Vagina (tissue), 2 donors: ENCODE measurements at regions not wholly inside any gene's neighbourhood (a gene's known extent, or its start where the extent isn't known, plus 50 kb on each side); places are given as distances from the start of the nearest gene placed in this dataset.

Experiments
- DNase-seq, 2 donors: peaks; one replicate each; pipeline ENCODE4 v3.0.0-alpha.2; 2017; ENCODE audit errors: extremely low spot score in 2 of 2
- H3K27ac ChIP-seq: fragments of 200-600 bp; sonication (generic); one replicate; pipeline ENCODE4 v1.5.1; 2019
- H3K27me3 ChIP-seq: fragments of 200-600 bp; sonication (generic); one replicate; pipeline ENCODE4 v1.5.1; 2019
- H3K36me3 ChIP-seq, 2 donors: fragments of 200-600 bp; sonication (generic); one replicate each; pipeline ENCODE4 v1.5.1; 2017 to 2019
- H3K4me1 ChIP-seq: fragments of 200-600 bp; sonication (generic); one replicate; pipeline ENCODE4 v1.5.1; 2019
- H3K4me3 ChIP-seq, 2 donors: fragments of 200-600 bp; sonication (generic); 1 replicate in 1 of 2; 2 replicates in 1 of 2; pipeline ENCODE4 v1.5.1; 2016 to 2019
- H3K9me3 ChIP-seq: fragments of 200-600 bp; sonication (generic); one replicate; pipeline ENCODE4 v1.5.1; 2019
- POLR2A ChIP-seq, 2 donors: fragments of 450-650 bp; IDR thresholded peaks; one replicate each; pipeline ENCODE4 v1.6.1; 2017; ENCODE audit warnings: antibody characterized with exemption in 2 of 2, mild to moderate bottlenecking in 2 of 2, moderate library complexity in 2 of 2
- POLR2AphosphoS5 ChIP-seq, 2 donors: sonication (generic); formaldehyde crosslinking; IDR thresholded peaks; one replicate each; pipeline ENCODE4 v1.9.0; 2017; ENCODE audit warnings: antibody characterized with exemption in 2 of 2, mild to moderate bottlenecking in 2 of 2, low read depth in 1 of 2; ENCODE audit not compliant: insufficient read depth in 1 of 2
- intact Hi-C: fragments of 100-400 bp; cut with DNase I; formaldehyde crosslinking; loops from one replicate; pipeline ENCODE4 v1.15.1; 2023
- TF ChIP-seq, protein P1 (sequence below), 3 experiments: fragments of 450-650 bp in 2 of 3; fragments of 200-600 bp in 1 of 3; sonication (generic) in 1 of 3; IDR thresholded peaks; one replicate each; pipeline ENCODE4 v1.5.1; 2017 to 2019; ENCODE audit warnings: antibody characterized with exemption in 3 of 3, mild to moderate bottlenecking in 2 of 3, moderate library complexity in 2 of 3

DNA sequence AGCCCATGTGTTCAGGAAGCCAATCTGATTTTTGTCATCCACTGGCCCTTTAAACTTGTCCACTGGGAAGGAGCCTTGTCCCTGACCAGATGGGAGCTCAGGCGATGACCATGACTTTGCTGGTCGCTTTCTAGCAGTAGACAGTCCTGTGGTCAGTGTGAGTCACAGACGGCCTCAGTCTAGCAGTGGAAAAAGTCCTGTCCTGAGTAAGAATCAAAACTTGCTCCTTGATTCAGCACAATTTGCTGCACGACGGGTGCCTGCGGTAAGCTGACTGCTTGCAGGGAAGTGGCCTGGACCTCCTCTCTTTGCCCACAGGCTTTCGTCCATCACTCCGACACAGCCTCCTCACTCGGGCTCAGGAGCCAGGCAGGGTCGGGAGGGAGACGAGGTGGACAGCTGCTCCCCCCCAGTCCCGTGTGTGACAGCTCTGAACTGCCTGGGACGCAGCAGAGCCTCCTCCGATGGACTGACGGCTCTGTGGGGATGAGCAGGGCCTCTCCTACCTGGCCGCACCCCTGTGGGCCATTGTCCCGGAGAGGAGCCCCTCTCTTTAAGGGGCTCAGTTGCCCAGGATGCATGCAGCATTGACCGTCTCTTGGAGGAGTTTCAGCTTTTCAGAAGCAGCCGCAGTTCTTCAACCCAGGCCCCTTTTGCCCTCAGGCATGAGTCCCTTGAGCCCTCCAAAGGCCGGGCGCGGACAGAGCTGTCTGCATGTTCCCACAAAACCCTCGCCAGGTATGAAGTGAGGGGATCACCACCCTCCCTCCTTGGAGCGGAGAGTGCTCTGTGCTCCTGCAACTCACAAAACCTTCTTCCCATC lies 209.2 kb downstream of the ANKRD60 start:
- peaks cover 37% of the 10 kb centered on the region for H3K4me1 ChIP-seq
- H3K4me3 ChIP-seq: no peak overlapping the region
- H3K27ac ChIP-seq: peak overlapping the region; percentile 63
- H3K36me3 ChIP-seq: no peaks in the 10 kb centered on the region
- intact Hi-C loops: no loop called here
- DNase-seq: no peak
- no peaks in the 10 kb centered on the region for H3K9me3 ChIP-seq
- no peaks in the 10 kb centered on the region for H3K27me3 ChIP-seq
- no peak for TF ChIP-seq POLR2A (IDR thresholded peaks at IDR 0.05)
- TF ChIP-seq, protein P1, sequence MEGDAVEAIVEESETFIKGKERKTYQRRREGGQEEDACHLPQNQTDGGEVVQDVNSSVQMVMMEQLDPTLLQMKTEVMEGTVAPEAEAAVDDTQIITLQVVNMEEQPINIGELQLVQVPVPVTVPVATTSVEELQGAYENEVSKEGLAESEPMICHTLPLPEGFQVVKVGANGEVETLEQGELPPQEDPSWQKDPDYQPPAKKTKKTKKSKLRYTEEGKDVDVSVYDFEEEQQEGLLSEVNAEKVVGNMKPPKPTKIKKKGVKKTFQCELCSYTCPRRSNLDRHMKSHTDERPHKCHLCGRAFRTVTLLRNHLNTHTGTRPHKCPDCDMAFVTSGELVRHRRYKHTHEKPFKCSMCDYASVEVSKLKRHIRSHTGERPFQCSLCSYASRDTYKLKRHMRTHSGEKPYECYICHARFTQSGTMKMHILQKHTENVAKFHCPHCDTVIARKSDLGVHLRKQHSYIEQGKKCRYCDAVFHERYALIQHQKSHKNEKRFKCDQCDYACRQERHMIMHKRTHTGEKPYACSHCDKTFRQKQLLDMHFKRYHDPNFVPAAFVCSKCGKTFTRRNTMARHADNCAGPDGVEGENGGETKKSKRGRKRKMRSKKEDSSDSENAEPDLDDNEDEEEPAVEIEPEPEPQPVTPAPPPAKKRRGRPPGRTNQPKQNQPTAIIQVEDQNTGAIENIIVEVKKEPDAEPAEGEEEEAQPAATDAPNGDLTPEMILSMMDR (IDR thresholded peaks at IDR 0.05): no peak
- no peak for TF ChIP-seq POLR2AphosphoS5 (IDR thresholded peaks at IDR 0.05; ENCODE audit: insufficient read depth in 1 of 2, low read depth in 1 of 2)

DNA sequence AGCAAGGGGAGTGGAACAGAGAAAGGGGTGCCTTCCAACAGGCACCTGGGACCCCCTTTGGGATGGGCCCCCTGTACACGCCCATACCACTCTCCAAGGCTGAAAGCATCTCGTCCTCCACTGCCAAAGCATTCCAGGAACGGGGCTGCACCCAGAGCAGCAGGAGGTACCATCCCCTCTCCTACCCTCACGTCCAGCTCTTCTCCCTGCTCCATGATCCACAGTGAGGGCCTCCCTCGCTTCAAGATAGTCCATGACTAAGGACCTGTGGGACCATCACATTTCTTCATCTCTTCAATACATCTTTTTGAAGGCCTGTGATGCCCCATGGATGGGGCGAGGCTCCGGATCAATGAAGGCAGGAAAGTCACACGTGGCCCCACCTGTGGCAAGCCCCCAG lies 209.9 kb downstream of the ANKRD60 start:
- no peak overlapping the region for H3K4me3 ChIP-seq
- no peaks in the 10 kb centered on the region for H3K27me3 ChIP-seq
- peak overlapping the region; percentile 63 for H3K27ac ChIP-seq
- no peak for DNase-seq
- no peaks in the 10 kb centered on the region for H3K36me3 ChIP-seq
- H3K4me1 ChIP-seq: peaks cover 38% of the 10 kb centered on the region
- intact Hi-C loops: no loop called here
- H3K9me3 ChIP-seq: no peaks in the 10 kb centered on the region
- TF ChIP-seq, protein P1 (IDR thresholded peaks at IDR 0.05): no peak
- TF ChIP-seq POLR2AphosphoS5 (IDR thresholded peaks at IDR 0.05; ENCODE audit: insufficient read depth in 1 of 2, low read depth in 1 of 2) (no peak), POLR2A (IDR thresholded peaks at IDR 0.05) (no peak)

DNA sequence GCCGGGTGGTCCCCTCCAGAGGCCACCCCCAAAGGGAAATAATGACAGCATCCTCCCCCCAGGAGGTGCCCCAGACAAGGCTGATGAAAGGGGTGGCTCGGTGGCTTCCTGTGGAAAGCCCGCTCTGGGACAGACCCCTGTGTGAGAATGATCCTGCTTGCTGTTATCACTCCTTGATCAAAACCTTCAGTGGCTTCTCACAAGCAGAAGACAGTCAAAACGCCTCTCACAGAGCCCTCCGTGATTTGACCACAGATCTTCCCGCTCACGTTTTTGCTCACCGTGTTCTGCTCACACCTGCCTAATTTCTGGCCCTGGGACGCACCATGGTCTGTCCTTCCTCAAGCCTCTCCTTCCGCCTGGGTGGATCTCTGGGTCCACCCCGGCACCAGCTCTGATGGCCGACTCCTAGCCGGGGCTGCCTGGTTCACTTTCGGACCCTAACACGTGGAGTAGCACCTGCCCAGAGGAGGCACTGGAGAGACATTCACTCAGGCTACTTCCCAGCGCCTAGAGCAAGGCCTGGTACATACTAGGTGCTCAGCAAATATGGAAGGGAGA lies 210.4 kb downstream of the ANKRD60 start:
- peaks cover 43% of the 10 kb centered on the region for H3K4me1 ChIP-seq
- no peaks in the 10 kb centered on the region for H3K9me3 ChIP-seq
- H3K27me3 ChIP-seq: no peaks in the 10 kb centered on the region
- H3K4me3 ChIP-seq: no peak overlapping the region
- no peaks in the 10 kb centered on the region for H3K36me3 ChIP-seq
- TF ChIP-seq, protein P1 (IDR thresholded peaks at IDR 0.05): no peak
- TF ChIP-seq POLR2AphosphoS5 (IDR thresholded peaks at IDR 0.05; ENCODE audit: insufficient read depth in 1 of 2, low read depth in 1 of 2): no peak
- no peak for TF ChIP-seq POLR2A (IDR thresholded peaks at IDR 0.05)
- intact Hi-C loops: no loop called here
- peak overlapping the region; percentile 63 for H3K27ac ChIP-seq
- DNase-seq: no peak

DNA sequence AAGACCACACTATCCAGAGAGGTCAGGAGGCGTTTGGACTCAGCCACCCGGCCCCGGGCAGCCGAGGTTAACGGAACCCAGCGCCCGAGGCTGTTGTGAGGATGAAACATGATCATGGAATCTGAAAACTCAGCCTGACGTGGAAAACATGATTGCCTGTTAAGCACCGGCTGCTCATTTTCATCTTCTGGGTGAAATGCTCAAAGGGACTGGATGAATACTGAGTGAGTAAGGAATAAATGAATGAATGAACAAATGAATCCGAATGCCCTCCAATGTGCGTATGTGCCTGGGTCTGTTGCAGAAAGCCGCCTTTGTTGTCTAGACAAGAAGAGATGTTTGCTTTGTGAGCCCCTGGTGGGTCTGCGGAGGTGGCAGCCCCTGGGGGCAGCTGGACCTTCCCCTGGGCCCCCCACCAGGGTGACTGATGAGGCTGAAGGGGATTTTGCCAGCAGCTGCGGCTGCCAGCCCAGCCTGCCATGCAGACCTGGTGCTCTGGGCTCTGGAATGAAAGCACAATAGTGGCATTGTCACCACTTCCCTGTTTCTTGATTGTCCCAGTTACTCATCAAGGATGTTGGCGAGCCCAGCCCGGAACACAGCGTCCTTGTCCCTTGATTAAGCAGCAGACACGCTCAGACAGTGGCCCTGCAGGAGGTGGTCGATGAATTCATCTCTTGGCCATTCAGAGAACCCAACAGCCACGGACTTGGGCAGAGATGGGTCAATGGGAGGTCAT lies 211.1 kb downstream of the ANKRD60 start:
- peaks cover 49% of the 10 kb centered on the region for H3K4me1 ChIP-seq
- intact Hi-C loops: no loop called here
- peak overlapping the region; percentile 63 for H3K27ac ChIP-seq
- no peaks in the 10 kb centered on the region for H3K36me3 ChIP-seq
- TF ChIP-seq, protein P1 (IDR thresholded peaks at IDR 0.05): no peak
- TF ChIP-seq POLR2AphosphoS5 (IDR thresholded peaks at IDR 0.05; ENCODE audit: insufficient read depth in 1 of 2, low read depth in 1 of 2): peak in 1 of 2 donors; percentile 36
- DNase-seq: no peak
- H3K9me3 ChIP-seq: no peaks in the 10 kb centered on the region
- no peaks in the 10 kb centered on the region for H3K27me3 ChIP-seq
- H3K4me3 ChIP-seq: no peak overlapping the region
